Stimulated activated naive CD8-positive, alpha-beta T cell treated with anti-CD3 and anti-CD28 coated beads, Interleukin-15, Interleukin-2, amounts not matched to agents 100 U/mL and 50 U/mL, for 24 hours (primary cell): ENCODE measurements at regions not wholly inside any gene's neighbourhood (a gene's known extent, or its start where the extent isn't known, plus 50 kb on each side); places are given as distances from the start of the nearest gene placed in this dataset.
"Not testable (repeated sequence)": the region's sequence is repeated elsewhere in the genome, so short reads cannot be mapped to it uniquely, and the experiment has no call there.

Source experiments
- ATAC-seq: fragments of 150-1000 bp; cut with Tn5 transposase; one replicate; pipeline ENCODE4 v1.10.0; 2021
- DNase-seq: peaks from one replicate; pipeline ENCODE4 v3.0.0; 2021

DNA sequence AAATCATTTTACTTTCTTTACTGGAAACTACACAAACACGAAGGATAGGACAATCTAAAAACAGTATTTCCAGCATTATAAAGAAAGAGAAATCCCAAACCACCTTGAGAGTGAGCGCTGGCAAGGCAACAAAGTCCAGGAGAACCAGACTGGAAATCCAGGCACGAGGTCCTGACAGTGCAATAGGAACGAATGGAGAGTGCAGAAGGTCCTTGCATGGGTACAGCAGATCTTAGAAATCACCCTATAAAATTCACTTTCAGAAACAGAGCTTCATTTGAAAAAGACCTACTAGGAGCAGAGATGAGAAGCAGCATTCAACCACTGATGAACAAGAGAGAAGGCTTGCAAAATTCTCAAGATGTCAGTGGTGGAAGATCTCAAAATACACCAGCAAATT lies 133.7 kb upstream of the ST8SIA4 start:
- no peak for ATAC-seq
- DNase-seq = no peak

DNA sequence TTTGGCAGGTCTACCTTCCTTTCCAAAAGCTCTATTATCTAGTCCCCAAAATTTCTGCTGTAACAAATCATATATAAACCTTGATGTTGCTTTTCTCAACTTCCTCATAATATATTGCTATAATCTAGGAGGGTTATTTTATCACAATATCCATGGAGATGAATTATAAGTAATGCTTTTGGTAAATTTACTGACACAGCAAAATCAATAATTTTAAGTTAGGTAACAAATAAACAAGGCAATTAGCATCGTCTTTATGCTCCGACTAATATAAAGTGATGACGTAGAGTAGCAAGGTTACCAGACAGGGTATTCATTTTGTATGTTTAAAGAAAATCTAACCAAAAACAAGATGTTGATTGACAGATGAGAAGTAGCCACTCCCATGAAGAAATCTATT lies 132.3 kb upstream of the ST8SIA4 start:
- no peak for ATAC-seq
- no peak for DNase-seq

DNA sequence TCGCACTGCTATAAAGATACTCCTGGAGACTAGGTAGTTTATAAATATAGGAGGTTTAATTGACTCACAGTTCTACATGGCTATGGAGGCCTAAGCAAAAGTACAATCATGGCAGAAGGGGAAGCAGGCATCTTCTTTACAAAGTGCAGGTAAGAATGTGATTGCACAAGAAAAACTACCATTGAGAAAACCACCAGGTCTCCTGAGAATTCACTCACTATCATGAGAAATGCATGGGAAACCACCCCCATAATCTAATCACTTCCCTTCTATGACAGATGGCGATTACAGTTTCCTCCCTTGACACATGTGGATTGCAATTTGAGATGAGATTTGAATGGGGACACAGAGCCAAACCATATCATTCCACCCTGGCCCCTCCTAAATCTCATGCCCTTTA lies 121.2 kb upstream of the ST8SIA4 start:
- ATAC-seq = no peak
- DNase-seq = no peak

DNA sequence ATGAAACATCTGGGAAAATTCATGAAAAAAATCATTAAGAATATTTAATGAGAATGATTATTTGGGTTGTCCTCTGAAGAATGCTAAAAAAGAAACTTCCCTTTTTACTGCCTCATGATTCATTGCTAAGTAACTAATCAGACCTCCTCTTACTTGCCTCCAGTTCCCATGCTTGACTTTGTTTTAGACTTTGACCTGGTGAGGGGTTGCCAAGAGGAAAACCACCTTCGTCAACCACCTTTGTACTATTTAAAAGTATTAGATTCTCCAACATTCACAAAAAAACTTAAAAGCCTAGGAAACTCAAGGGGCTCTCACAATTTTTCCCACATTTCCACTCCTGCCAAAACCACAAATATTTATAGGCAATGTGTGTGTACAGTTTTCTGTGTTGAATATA lies 115.2 kb upstream of the ST8SIA4 start:
- DNase-seq (no peak), ATAC-seq (no peak)

DNA sequence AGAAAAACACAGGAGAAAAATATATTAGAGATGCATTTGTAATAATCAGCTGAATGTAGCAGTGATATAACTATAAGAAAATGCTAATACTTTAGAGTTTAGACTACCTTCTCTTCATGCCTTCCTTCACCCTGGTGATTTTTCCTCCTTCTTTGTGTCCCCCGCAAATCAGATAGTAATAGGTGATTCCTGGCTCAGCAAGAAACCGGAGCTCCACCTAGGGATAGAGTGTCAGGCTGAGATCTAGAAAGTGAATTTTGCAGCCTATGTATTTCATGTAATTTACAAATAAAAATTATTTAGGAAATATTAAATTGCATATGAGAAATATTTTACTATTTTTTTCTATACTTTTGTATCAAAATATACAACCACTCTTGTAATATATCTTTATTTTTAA lies 109.8 kb upstream of the ST8SIA4 start:
- no peak for DNase-seq
- ATAC-seq = no peak

DNA sequence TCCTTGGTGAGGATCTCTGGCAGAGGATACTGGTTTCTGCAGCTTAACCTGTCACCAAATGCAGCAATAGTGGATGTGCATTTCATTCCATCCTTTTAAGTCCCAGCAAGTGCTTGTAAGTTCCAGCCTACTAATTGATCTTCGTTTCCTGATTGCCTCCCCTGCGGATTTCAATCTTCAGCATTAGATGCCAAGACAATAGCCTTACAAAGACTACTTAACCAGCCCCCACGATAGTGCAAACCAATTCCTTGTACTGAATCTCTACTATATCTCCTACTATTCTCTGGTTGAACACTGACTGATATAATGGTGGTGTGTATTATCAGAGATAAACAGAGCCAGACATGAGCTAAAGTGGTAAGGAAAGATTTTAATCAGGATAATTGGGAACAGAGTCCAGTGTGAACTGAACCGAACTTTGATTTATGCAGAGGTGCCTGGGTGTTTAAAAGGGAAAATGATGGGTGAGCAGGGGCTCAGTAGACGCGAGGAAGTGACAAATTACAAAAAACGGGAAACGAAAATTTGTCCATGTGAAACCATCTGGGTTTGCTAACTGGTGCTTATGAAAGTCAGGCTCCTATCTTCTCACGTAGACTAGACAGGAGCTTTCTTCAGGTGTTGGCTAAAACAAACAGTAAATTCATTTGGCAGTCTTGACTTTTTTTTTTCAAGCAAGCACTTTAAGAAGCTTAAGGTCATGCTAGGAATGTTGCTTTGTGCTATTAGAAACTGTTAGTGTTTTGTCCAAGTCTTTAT lies 106.9 kb upstream of the ST8SIA4 start:
- DNase-seq = no peak
- ATAC-seq = no peak

DNA sequence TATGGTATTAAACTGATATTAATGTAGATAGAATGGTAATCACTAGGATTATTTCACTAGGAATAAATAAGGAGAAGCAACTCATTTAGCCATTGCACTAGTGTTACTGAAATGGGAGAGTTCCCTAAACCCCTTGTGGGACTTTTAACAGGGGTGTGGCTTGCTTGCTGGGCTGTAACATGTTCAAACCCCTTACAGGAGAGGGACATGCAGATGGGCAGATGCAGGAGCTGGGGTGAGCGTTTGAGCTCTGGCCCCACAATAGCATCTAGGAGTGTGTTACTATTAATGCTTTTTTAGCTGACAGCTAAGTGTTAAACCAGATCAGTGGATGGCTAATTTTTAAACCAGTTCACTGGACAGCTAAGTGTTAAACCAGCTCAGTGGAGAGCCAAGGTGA lies 89.3 kb upstream of the ST8SIA4 start:
- DNase-seq = no peak
- ATAC-seq = no peak

DNA sequence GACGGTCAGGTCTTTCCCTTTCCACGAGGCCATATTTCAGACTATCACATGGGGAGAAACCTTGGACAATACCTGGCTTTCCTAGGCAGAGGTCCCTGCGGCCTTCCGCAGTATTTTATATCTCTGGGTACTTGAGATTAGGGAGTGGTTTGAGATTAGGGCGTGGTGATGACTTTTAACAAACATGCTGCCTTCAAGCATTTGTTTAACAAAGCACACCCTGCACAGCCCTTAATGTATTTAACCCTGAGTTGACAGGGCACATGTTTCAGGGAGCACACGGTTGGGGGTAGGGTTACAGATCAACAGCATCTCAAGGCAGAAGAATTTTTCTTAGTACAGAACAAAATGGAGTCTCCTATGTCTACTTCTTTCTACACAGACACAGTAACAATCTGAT lies 80.5 kb upstream of the ST8SIA4 start:
- not testable (repeated sequence) for DNase-seq, ATAC-seq

DNA sequence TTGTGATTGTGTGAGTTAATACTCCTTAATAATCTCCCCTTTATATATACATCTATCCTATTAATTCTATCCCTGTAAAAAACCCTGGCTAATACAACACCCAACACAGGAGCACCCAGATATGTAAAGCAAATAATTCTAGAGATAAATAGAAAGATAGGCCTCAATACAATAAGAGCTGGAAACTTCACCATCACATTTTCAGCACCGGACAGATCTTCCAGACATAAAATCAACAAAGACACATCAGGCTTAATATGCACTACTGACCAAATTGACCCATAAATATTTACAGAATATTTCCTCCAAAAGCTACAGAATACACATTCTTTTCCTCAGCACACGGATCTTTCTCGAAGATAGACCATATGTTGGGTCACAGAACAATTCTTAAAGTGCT lies 71.0 kb upstream of the ST8SIA4 start:
- DNase-seq (no peak), ATAC-seq (no peak)

DNA sequence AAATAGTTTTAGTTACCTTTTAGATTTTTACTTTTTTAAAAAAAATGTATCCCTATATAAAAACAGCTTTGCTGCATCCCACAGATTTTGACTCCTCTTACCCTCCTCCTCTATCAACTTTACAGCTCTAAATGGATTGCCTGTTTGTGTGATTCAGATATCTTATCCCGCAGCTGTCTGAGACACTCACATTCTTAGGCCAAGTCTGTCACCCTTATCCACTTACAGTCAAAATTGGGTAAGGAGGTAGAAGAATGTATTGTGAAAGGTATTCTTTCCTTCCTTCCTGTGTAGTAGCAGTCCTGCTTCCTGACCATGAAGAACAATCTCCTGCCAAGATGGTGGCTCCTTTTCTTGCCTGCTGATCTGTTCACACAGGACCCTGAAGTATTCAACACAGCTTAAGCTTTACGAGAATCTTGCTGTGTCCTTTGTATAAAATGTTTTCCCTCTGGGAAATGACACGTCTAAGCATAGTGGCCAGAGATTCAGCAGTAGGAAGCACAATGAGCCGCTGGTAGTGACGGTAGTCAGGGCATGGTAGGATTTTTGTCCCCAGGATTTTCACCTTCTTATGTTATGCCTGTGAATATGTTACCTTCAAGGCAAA lies 67.7 kb upstream of the ST8SIA4 start:
- ATAC-seq (no peak), DNase-seq (no peak)

DNA sequence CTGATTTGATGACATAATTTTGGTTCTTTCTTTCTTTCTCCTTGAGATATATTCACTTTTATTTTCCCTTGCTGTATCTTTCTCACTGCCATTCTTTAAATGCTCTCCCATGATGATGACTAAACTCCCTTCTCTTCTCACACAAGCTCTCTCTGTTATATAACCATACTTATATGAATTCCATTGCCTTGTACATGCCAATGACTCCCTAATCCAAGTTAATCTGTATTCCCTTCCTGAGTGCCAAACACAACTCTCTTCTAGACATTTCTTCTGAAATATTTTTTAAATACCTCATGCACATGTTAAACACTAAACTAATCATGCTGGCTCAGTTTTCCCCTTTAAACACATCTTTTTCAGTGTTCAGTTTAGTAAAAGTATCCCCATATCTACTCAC lies 62.2 kb upstream of the ST8SIA4 start:
- ATAC-seq (no peak), DNase-seq (no peak)
